ENCODE measurements at regions not wholly inside any gene's neighbourhood (a gene's known extent, or its start where the extent isn't known, plus 50 kb on each side); places are given as distances from the start of the nearest gene placed in this dataset.

DNA sequence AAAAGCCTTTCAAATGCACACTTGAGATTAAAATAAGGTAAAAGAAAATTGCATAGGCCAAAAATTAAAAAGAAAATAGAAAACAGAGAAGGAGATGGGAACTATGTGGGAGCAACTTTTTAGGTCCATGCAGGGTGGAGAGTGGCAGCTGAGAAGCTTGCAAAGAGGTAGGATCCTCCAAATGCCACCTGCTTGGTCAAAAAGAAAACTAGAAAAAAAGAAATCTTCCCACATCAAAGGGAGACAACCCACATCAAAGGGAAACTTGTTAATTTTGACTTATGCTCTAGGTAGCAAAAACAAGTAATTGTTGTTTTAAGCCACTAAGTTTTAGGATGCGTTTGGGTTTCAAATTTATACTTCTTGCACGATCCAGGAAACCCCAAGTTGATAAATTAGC is 342.9 kb downstream of the IL20RB start:
- WGBS (ENCODE audit: missing lambda C conversion rate), result 0% methylated on average over 2 of the region's 2 CpGs

DNA sequence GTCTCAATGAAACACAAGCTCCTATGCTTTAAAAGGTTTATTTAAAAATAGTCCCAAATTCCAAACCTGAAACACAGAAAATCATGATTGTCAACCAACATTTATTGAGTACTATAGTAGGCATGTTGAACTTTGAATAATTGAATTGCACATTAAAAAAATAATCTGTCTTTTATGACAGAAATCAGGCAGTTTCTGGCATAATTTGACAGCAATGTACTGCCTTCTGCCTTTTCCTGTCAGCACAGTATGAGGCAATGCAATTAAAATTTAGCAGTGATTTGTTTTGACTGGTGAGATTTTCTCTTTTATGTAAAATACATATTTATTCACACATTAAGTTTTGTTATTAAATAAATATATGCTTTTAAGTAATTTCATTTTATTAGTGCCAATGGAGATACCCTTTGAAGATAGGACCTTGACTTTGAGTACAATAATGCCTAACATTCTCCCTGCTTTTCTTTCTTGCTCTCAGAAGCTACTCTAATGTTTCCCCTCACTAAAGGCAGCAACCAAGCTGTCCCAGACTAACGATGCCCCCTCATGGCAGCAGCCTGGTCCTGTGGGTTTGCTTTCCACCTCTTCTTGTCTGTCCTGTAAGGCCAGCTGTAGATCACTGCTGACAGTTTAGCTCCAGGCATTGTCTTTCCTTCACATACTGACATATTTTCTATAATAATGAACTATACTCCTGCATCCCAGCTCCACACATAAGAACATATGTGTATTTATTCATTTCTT is 346.7 kb downstream of the IL20RB start:
- WGBS (ENCODE audit: missing lambda C conversion rate), result 0% methylated on average over 1 of the region's 1 CpG
- no peaks in the 10 kb centered on the region for H3K9me3 ChIP-seq
- no peak overlapping the region for H3K27ac ChIP-seq
- no peak overlapping the region for H3K4me2 ChIP-seq
- DNase-seq (ENCODE audit: low read depth in 1 of 2, low spot score in 1 of 2) (no peak), FAIRE-seq (no peak), ATAC-seq (no peak)
- TF ChIP-seq ESRRA (IDR thresholded peaks at IDR 0.05; ENCODE audit: borderline replicate concordance, low read length) (no peak), EHMT2 (IDR thresholded peaks at IDR 0.05; ENCODE audit: low read depth) (no peak), MAFK (IDR thresholded peaks at IDR 0.05; ENCODE audit: partially characterized antibody) (no peak), TP53 (CRISPR knock-in tag; IDR thresholded peaks at IDR 0.05) (no peak), TFCP2L1 (CRISPR knock-in tag; IDR thresholded peaks at IDR 0.05) (no peak), NR3C1 (IDR thresholded peaks at IDR 0.05) (no peak), ZFP36 (IDR thresholded peaks at IDR 0.05; ENCODE audit: borderline replicate concordance, partially characterized antibody) (no peak), KDM5A (IDR thresholded peaks at IDR 0.05) (no peak), FOSL2 (IDR thresholded peaks at IDR 0.05) (no peak), FOSL2 (CRISPR knock-in tag; IDR thresholded peaks at IDR 0.05) (no peak), NFE2L2 (conservative IDR thresholded peaks at IDR 0.05; ENCODE audit: low read length) (no peak), RFX5 (IDR thresholded peaks at IDR 0.05) (no peak), CBX8 (IDR thresholded peaks at IDR 0.05) (no peak), CBX2 (IDR thresholded peaks at IDR 0.05; ENCODE audit: borderline replicate concordance, low read depth) (no peak), ZSCAN20 (CRISPR knock-in tag; IDR thresholded peaks at IDR 0.05) (no peak)
- TF ChIP-seq, protein P1, sequence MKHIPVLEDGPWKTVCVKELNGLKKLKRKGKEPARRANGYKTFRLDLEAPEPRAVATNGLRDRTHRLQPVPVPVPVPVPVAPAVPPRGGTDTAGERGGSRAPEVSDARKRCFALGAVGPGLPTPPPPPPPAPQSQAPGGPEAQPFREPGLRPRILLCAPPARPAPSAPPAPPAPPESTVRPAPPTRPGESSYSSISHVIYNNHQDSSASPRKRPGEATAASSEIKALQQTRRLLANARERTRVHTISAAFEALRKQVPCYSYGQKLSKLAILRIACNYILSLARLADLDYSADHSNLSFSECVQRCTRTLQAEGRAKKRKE (CRISPR knock-in tag; IDR thresholded peaks at IDR 0.05; ENCODE audit: low read depth), result no peak
- TF ChIP-seq, protein P2, sequence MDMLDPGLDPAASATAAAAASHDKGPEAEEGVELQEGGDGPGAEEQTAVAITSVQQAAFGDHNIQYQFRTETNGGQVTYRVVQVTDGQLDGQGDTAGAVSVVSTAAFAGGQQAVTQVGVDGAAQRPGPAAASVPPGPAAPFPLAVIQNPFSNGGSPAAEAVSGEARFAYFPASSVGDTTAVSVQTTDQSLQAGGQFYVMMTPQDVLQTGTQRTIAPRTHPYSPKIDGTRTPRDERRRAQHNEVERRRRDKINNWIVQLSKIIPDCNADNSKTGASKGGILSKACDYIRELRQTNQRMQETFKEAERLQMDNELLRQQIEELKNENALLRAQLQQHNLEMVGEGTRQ (IDR thresholded peaks at IDR 0.05), result no peak
- TF ChIP-seq, protein P3, sequence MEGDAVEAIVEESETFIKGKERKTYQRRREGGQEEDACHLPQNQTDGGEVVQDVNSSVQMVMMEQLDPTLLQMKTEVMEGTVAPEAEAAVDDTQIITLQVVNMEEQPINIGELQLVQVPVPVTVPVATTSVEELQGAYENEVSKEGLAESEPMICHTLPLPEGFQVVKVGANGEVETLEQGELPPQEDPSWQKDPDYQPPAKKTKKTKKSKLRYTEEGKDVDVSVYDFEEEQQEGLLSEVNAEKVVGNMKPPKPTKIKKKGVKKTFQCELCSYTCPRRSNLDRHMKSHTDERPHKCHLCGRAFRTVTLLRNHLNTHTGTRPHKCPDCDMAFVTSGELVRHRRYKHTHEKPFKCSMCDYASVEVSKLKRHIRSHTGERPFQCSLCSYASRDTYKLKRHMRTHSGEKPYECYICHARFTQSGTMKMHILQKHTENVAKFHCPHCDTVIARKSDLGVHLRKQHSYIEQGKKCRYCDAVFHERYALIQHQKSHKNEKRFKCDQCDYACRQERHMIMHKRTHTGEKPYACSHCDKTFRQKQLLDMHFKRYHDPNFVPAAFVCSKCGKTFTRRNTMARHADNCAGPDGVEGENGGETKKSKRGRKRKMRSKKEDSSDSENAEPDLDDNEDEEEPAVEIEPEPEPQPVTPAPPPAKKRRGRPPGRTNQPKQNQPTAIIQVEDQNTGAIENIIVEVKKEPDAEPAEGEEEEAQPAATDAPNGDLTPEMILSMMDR (IDR thresholded peaks at IDR 0.05), result no peak
- no peak overlapping the region for H3K4me3 ChIP-seq
- POLR2A ChIA-PET, result no interaction called here
- no peaks in the 10 kb centered on the region for H3K4me1 ChIP-seq
- CTCF ChIA-PET, result interaction anchor here (0.6 kb wide), 1 partner anchor 125 kb away, joined by 3 read pairs; no protein-coding TSS in a partner anchor

More for the DNA sequence above, 342.9 kb downstream of the IL20RB start:
- CTCF ChIA-PET, result no interaction called here
- no peak for ATAC-seq
- POLR2A ChIA-PET, result no interaction called here
- no peak for TF ChIP-seq ESRRA (IDR thresholded peaks at IDR 0.05; ENCODE audit: borderline replicate concordance, low read length)
- no peak for TF ChIP-seq EHMT2 (IDR thresholded peaks at IDR 0.05; ENCODE audit: low read depth)
- TF ChIP-seq EP300 (IDR thresholded peaks at IDR 0.05), result no peak
- no peak for TF ChIP-seq NPAS2 (CRISPR knock-in tag; IDR thresholded peaks at IDR 0.05; ENCODE audit: borderline replicate concordance)
- TF ChIP-seq, protein P4, sequence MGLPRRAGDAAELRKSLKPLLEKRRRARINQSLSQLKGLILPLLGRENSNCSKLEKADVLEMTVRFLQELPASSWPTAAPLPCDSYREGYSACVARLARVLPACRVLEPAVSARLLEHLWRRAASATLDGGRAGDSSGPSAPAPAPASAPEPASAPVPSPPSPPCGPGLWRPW (IDR thresholded peaks at IDR 0.05), result no peak
- H3K4me2 ChIP-seq, result no peak overlapping the region
- no peaks in the 10 kb centered on the region for H3K4me1 ChIP-seq
- DNase-seq (ENCODE audit: low read depth in 1 of 2, low spot score in 1 of 2), result no peak
- no peak overlapping the region for H3K27ac ChIP-seq
- no peak for FAIRE-seq
- no peaks in the 10 kb centered on the region for H3K9me3 ChIP-seq
- H3K4me3 ChIP-seq, result no peak overlapping the region

DNA sequence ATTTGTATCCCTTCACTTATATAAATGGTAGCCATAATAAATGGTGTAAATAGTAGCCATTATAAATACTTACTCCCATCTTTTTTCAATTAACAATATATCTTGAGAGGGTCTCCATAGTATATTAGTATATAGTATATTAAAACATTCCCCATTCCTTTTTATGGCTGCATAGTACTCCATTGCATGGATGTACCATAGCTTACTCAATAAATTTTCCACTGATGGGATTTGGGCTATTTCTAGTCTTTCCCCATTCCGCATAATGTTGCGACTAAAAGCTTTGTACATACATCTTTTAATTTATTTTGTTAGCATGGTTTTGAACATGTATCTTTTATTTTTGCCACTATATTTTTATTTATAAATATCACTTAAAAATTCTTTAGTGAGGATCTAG is 366.3 kb downstream of the IL20RB start:
- no peak for FAIRE-seq

More for the DNA sequence above, 366.3 kb downstream of the IL20RB start:
- ChIA-PET CTCF (no interaction called here), POLR2A (no interaction called here)
- H3K4me1 ChIP-seq, result no peaks in the 10 kb centered on the region
- no peak overlapping the region for H3K4me2 ChIP-seq
- DNase-seq (ENCODE audit: low read depth in 1 of 2, low spot score in 1 of 2) (no peak), ATAC-seq (no peak)
- WGBS (ENCODE audit: missing lambda C conversion rate), result 88% methylated on average over 2 of the region's 2 CpGs
- H3K27ac ChIP-seq, result no peak overlapping the region
- TF ChIP-seq FOXS1 (CRISPR knock-in tag; IDR thresholded peaks at IDR 0.05) (no peak), CBX2 (IDR thresholded peaks at IDR 0.05; ENCODE audit: borderline replicate concordance, low read depth) (no peak), ZC3H11A (IDR thresholded peaks at IDR 0.05) (no peak), FOSL2 (IDR thresholded peaks at IDR 0.05) (no peak), FOSL2 (CRISPR knock-in tag; IDR thresholded peaks at IDR 0.05) (no peak), SMC3 (IDR thresholded peaks at IDR 0.05) (no peak), EHF (CRISPR knock-in tag; IDR thresholded peaks at IDR 0.05) (no peak)
- TF ChIP-seq, protein P5, sequence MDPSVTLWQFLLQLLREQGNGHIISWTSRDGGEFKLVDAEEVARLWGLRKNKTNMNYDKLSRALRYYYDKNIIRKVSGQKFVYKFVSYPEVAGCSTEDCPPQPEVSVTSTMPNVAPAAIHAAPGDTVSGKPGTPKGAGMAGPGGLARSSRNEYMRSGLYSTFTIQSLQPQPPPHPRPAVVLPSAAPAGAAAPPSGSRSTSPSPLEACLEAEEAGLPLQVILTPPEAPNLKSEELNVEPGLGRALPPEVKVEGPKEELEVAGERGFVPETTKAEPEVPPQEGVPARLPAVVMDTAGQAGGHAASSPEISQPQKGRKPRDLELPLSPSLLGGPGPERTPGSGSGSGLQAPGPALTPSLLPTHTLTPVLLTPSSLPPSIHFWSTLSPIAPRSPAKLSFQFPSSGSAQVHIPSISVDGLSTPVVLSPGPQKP (IDR thresholded peaks at IDR 0.05; ENCODE audit: low read depth, low read length), result no peak
- TF ChIP-seq, protein P6, sequence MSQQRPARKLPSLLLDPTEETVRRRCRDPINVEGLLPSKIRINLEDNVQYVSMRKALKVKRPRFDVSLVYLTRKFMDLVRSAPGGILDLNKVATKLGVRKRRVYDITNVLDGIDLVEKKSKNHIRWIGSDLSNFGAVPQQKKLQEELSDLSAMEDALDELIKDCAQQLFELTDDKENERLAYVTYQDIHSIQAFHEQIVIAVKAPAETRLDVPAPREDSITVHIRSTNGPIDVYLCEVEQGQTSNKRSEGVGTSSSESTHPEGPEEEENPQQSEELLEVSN (IDR thresholded peaks at IDR 0.05; ENCODE audit: borderline replicate concordance, low read depth), result no peak
- TF ChIP-seq, protein P4 (IDR thresholded peaks at IDR 0.05), result no peak
- TF ChIP-seq, protein P7, sequence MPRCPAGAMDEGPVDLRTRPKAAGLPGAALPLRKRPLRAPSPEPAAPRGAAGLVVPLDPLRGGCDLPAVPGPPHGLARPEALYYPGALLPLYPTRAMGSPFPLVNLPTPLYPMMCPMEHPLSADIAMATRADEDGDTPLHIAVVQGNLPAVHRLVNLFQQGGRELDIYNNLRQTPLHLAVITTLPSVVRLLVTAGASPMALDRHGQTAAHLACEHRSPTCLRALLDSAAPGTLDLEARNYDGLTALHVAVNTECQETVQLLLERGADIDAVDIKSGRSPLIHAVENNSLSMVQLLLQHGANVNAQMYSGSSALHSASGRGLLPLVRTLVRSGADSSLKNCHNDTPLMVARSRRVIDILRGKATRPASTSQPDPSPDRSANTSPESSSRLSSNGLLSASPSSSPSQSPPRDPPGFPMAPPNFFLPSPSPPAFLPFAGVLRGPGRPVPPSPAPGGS (IDR thresholded peaks at IDR 0.05), result no peak
- no peaks in the 10 kb centered on the region for H3K9me3 ChIP-seq
- no peak overlapping the region for H3K4me3 ChIP-seq

All from A549 (cell line).